ENCODE measurements at regions not wholly inside any gene's neighbourhood (a gene's known extent, or its start where the extent isn't known, plus 50 kb on each side); places are given as distances from the start of the nearest gene placed in this dataset.
A peak's percentile ranks its signal among the peaks of the same experiment; 100 is the strongest.
"Not testable (repeated sequence)": the region's sequence is repeated elsewhere in the genome, so short reads cannot be mapped to it uniquely, and the experiment has no call there.

GRCh38 chr2:744088-744487, 66.9 kb upstream of the TMEM18 start:
- no peak for DNase-seq (ENCODE audit: low spot score)
- intact Hi-C loops (cut with micrococcal nuclease): no loop called here
- no peaks in the 10 kb centered on the region for H3K9me3 Mint-ChIP-seq

GRCh38 chr2:742221-742620, 65.0 kb upstream of the TMEM18 start:
- intact Hi-C loops (cut with micrococcal nuclease): no loop called here
- no peaks in the 10 kb centered on the region for H3K9me3 Mint-ChIP-seq
- DNase-seq (ENCODE audit: low spot score): no peak
- peaks cover 5% of the 10 kb centered on the region for H3K4me1 Mint-ChIP-seq (ENCODE audit: low read depth)
- peaks cover 43% of the 10 kb centered on the region for H3K27me3 Mint-ChIP-seq (ENCODE audit: low read depth)
- no peak overlapping the region for H3K27ac Mint-ChIP-seq
- H3K36me3 Mint-ChIP-seq (ENCODE audit: low read depth): no peaks in the 10 kb centered on the region
- no peak overlapping the region for H3K4me3 Mint-ChIP-seq (ENCODE audit: low read depth)

More at GRCh38 chr2:744088-744487, 66.9 kb upstream of the TMEM18 start:
- H3K36me3 Mint-ChIP-seq (ENCODE audit: low read depth): no peaks in the 10 kb centered on the region
- H3K27ac Mint-ChIP-seq: no peak overlapping the region
- H3K4me1 Mint-ChIP-seq (ENCODE audit: low read depth): peaks cover 5% of the 10 kb centered on the region
- H3K27me3 Mint-ChIP-seq (ENCODE audit: low read depth): peaks cover 38% of the 10 kb centered on the region
- H3K4me3 Mint-ChIP-seq (ENCODE audit: low read depth): no peak overlapping the region

- Mint-ChIP-seq H3K4me1 (ENCODE audit: low read depth) (peaks cover 5% of the 10 kb centered on the region), H3K27ac (no peak overlapping the region), H3K27me3 (ENCODE audit: low read depth) (peaks cover 45% of the 10 kb centered on the region), H3K4me3 (ENCODE audit: low read depth) (no peak overlapping the region), H3K9me3 (no peaks in the 10 kb centered on the region), H3K36me3 (ENCODE audit: low read depth) (no peaks in the 10 kb centered on the region)
- intact Hi-C loops (cut with micrococcal nuclease): no loop called here
- DNase-seq (ENCODE audit: low spot score): no peak
These were observed 63.9 kb upstream of the TMEM18 start for GRCh38 chr2:741195-741496.

GRCh38 chr2:740322-741194, 63.4 kb upstream of the TMEM18 start:
- intact Hi-C loops (cut with micrococcal nuclease): not testable (repeated sequence)

GRCh38 chr2:739864-740321, 62.7 kb upstream of the TMEM18 start:
- intact Hi-C loops (cut with micrococcal nuclease); H3K9me3 Mint-ChIP-seq: not testable (repeated sequence)
- H3K4me3 Mint-ChIP-seq (ENCODE audit: low read depth): peak overlapping the region; percentile 60

More at GRCh38 chr2:740322-741194, 63.4 kb upstream of the TMEM18 start:
- H3K36me3 Mint-ChIP-seq (ENCODE audit: low read depth); H3K27ac Mint-ChIP-seq; H3K9me3 Mint-ChIP-seq; DNase-seq (ENCODE audit: low spot score); H3K4me1 Mint-ChIP-seq (ENCODE audit: low read depth): not testable (repeated sequence)
- Mint-ChIP-seq H3K4me3 (ENCODE audit: low read depth) (peak overlapping the region; percentile 68), H3K27me3 (ENCODE audit: low read depth) (peaks cover 45% of the 10 kb centered on the region)

GRCh38 chr2:736939-737338, 59.7 kb upstream of the TMEM18 start:
- Mint-ChIP-seq H3K9me3 (no peaks in the 10 kb centered on the region), H3K4me3 (ENCODE audit: low read depth) (no peak overlapping the region), H3K4me1 (ENCODE audit: low read depth) (peaks cover 5% of the 10 kb centered on the region), H3K27ac (no peak overlapping the region), H3K27me3 (ENCODE audit: low read depth) (peaks cover 26% of the 10 kb centered on the region), H3K36me3 (ENCODE audit: low read depth) (no peaks in the 10 kb centered on the region)
- DNase-seq (ENCODE audit: low spot score): no peak
- intact Hi-C loops (cut with micrococcal nuclease): no loop called here

More at GRCh38 chr2:739864-740321, 62.7 kb upstream of the TMEM18 start:
- peaks cover 45% of the 10 kb centered on the region for H3K27me3 Mint-ChIP-seq (ENCODE audit: low read depth)
- not testable (repeated sequence) for H3K36me3 Mint-ChIP-seq (ENCODE audit: low read depth); DNase-seq (ENCODE audit: low spot score); H3K27ac Mint-ChIP-seq; H3K4me1 Mint-ChIP-seq (ENCODE audit: low read depth)

GRCh38 chr2:735670-736218, 58.5 kb upstream of the TMEM18 start:
- no peak overlapping the region for H3K4me3 Mint-ChIP-seq (ENCODE audit: low read depth)
- H3K36me3 Mint-ChIP-seq (ENCODE audit: low read depth): no peaks in the 10 kb centered on the region
- peaks cover 5% of the 10 kb centered on the region for H3K4me1 Mint-ChIP-seq (ENCODE audit: low read depth)
- no peak overlapping the region for H3K27ac Mint-ChIP-seq
- no peak for DNase-seq (ENCODE audit: low spot score)
- H3K27me3 Mint-ChIP-seq (ENCODE audit: low read depth): peaks cover 18% of the 10 kb centered on the region
- no peaks in the 10 kb centered on the region for H3K9me3 Mint-ChIP-seq
- intact Hi-C loops (cut with micrococcal nuclease): no loop called here

GRCh38 chr2:734496-734895, 57.3 kb upstream of the TMEM18 start:
- no peak overlapping the region for H3K4me3 Mint-ChIP-seq (ENCODE audit: low read depth)
- H3K9me3 Mint-ChIP-seq: no peaks in the 10 kb centered on the region

GRCh38 chr2:733495-733894, 56.3 kb upstream of the TMEM18 start:
- Mint-ChIP-seq H3K4me3 (ENCODE audit: low read depth) (no peak overlapping the region), H3K27me3 (ENCODE audit: low read depth) (peaks cover 10% of the 10 kb centered on the region), H3K9me3 (no peaks in the 10 kb centered on the region), H3K36me3 (ENCODE audit: low read depth) (no peaks in the 10 kb centered on the region), H3K4me1 (ENCODE audit: low read depth) (no peaks in the 10 kb centered on the region), H3K27ac (no peak overlapping the region)
- DNase-seq (ENCODE audit: low spot score): no peak
- intact Hi-C loops (cut with micrococcal nuclease): no loop called here

More at GRCh38 chr2:734496-734895, 57.3 kb upstream of the TMEM18 start:
- intact Hi-C loops (cut with micrococcal nuclease): no loop called here
- Mint-ChIP-seq H3K27me3 (ENCODE audit: low read depth) (peaks cover 10% of the 10 kb centered on the region), H3K4me1 (ENCODE audit: low read depth) (peaks cover 3% of the 10 kb centered on the region), H3K36me3 (ENCODE audit: low read depth) (no peaks in the 10 kb centered on the region), H3K27ac (no peak overlapping the region)
- DNase-seq (ENCODE audit: low spot score): no peak

GRCh38 chr2:733001-733400, 55.8 kb upstream of the TMEM18 start:
- intact Hi-C loops (cut with micrococcal nuclease): no loop called here
- Mint-ChIP-seq H3K4me1 (ENCODE audit: low read depth) (no peaks in the 10 kb centered on the region), H3K27ac (no peak overlapping the region), H3K9me3 (no peaks in the 10 kb centered on the region), H3K27me3 (ENCODE audit: low read depth) (peaks cover 8% of the 10 kb centered on the region), H3K4me3 (ENCODE audit: low read depth) (no peak overlapping the region), H3K36me3 (ENCODE audit: low read depth) (no peaks in the 10 kb centered on the region)
- no peak for DNase-seq (ENCODE audit: low spot score)

- H3K9me3 Mint-ChIP-seq: no peaks in the 10 kb centered on the region
- intact Hi-C loops (cut with micrococcal nuclease): no loop called here
- no peaks in the 10 kb centered on the region for H3K36me3 Mint-ChIP-seq (ENCODE audit: low read depth)
- no peak overlapping the region for H3K27ac Mint-ChIP-seq
- no peak overlapping the region for H3K4me3 Mint-ChIP-seq (ENCODE audit: low read depth)
- DNase-seq (ENCODE audit: low spot score): no peak
- H3K4me1 Mint-ChIP-seq (ENCODE audit: low read depth): peaks cover 3% of the 10 kb centered on the region
- peaks cover 4% of the 10 kb centered on the region for H3K27me3 Mint-ChIP-seq (ENCODE audit: low read depth)
These were observed 54.5 kb upstream of the TMEM18 start for GRCh38 chr2:731711-732110.

- Mint-ChIP-seq H3K4me3 (ENCODE audit: low read depth) (no peak overlapping the region), H3K36me3 (ENCODE audit: low read depth) (no peaks in the 10 kb centered on the region), H3K4me1 (ENCODE audit: low read depth) (peaks cover 3% of the 10 kb centered on the region), H3K27me3 (ENCODE audit: low read depth) (peaks cover 5% of the 10 kb centered on the region), H3K27ac (no peak overlapping the region), H3K9me3 (no peaks in the 10 kb centered on the region)
- intact Hi-C loops (cut with micrococcal nuclease): no loop called here
- DNase-seq (ENCODE audit: low spot score): no peak
These were observed 52.2 kb upstream of the TMEM18 start for GRCh38 chr2:729376-729861.

GRCh38 chr2:728165-728564, 51.0 kb upstream of the TMEM18 start:
- intact Hi-C loops (cut with micrococcal nuclease): no loop called here
- Mint-ChIP-seq H3K4me3 (ENCODE audit: low read depth) (no peak overlapping the region), H3K4me1 (ENCODE audit: low read depth) (peaks cover 3% of the 10 kb centered on the region), H3K27ac (no peak overlapping the region), H3K27me3 (ENCODE audit: low read depth) (peaks cover 7% of the 10 kb centered on the region), H3K36me3 (ENCODE audit: low read depth) (no peaks in the 10 kb centered on the region), H3K9me3 (no peaks in the 10 kb centered on the region)
- DNase-seq (ENCODE audit: low spot score): no peak
